WERI-Rb-1 (cell line): ENCODE measurements at regions not wholly inside any gene's neighbourhood (a gene's known extent, or its start where the extent isn't known, plus 50 kb on each side); places are given as distances from the start of the nearest gene placed in this dataset.
"Not testable (repeated sequence)": the region's sequence is repeated elsewhere in the genome, so short reads cannot be mapped to it uniquely, and the experiment has no call there.

Experiments used
- DNase-seq: peaks from one replicate; pipeline ENCODE4 v3.0.0-alpha.2; 2020
- H3K27ac ChIP-seq: fragments of 250-450 bp; sonication (Bioruptor Pico); 2 replicates; pipeline ENCODE4 v1.5.1; 2020; ENCODE audit warnings: mild to moderate bottlenecking, moderate library complexity
- H3K27me3 ChIP-seq: fragments of 250-450 bp; sonication (Bioruptor Pico); 2 replicates; pipeline ENCODE4 v1.5.1; 2021; ENCODE audit warnings: mild to moderate bottlenecking, low read depth, moderate library complexity; ENCODE audit not compliant: insufficient read depth, severe bottlenecking
- H3K36me3 ChIP-seq: fragments of 250-450 bp; sonication (Bioruptor Pico); 2 replicates; pipeline ENCODE4 v1.5.1; 2020; ENCODE audit warnings: mild to moderate bottlenecking, moderate library complexity
- H3K4me3 ChIP-seq: 2 replicates; pipeline ENCODE4 v1.5.1; 2011; ENCODE audit warnings: low read depth, mild to moderate bottlenecking, control low read depth, low read length
- H3K9me3 ChIP-seq: fragments of 250-450 bp; sonication (Bioruptor Pico); 2 replicates; pipeline ENCODE4 v1.5.1; 2021; ENCODE audit warnings: mild to moderate bottlenecking, moderate library complexity; ENCODE audit not compliant: severe bottlenecking
- CTCF ChIP-seq: IDR thresholded peaks from 2 replicates; pipeline ENCODE4 v1.5.1; 2011; ENCODE audit warnings: low read depth, mild to moderate bottlenecking, control low read depth, inconsistent platforms, low read length

GRCh38 chr14:59133709-59134108, 54.8 kb upstream of the DAAM1 start:
- no peaks in the 10 kb centered on the region for H3K27me3 ChIP-seq

GRCh38 chr14:59134307-59134706, 54.2 kb upstream of the DAAM1 start:
- no peaks in the 10 kb centered on the region for H3K27me3 ChIP-seq
- no peak for TF ChIP-seq CTCF
- H3K27ac ChIP-seq: no peak overlapping the region
- H3K9me3 ChIP-seq: no peaks in the 10 kb centered on the region
- DNase-seq: no peak
- no peaks in the 10 kb centered on the region for H3K36me3 ChIP-seq
- no peak overlapping the region for H3K4me3 ChIP-seq

More at GRCh38 chr14:59133709-59134108, 54.8 kb upstream of the DAAM1 start:
- no peak overlapping the region for H3K27ac ChIP-seq
- no peaks in the 10 kb centered on the region for H3K36me3 ChIP-seq
- DNase-seq: no peak
- no peaks in the 10 kb centered on the region for H3K9me3 ChIP-seq
- H3K4me3 ChIP-seq: no peak overlapping the region
- no peak for TF ChIP-seq CTCF

- Histone ChIP-seq H3K9me3 (no peaks in the 10 kb centered on the region), H3K36me3 (no peaks in the 10 kb centered on the region), H3K27ac (no peak overlapping the region), H3K27me3 (no peaks in the 10 kb centered on the region), H3K4me3 (no peak overlapping the region)
- no peak for DNase-seq
- no peak for TF ChIP-seq CTCF
Observed at GRCh38 chr14:59137256-59137655, 51.2 kb upstream of the DAAM1 start.

- DNase-seq, H3K27me3 ChIP-seq, H3K36me3 ChIP-seq, H3K9me3 ChIP-seq, H3K4me3 ChIP-seq: not testable (repeated sequence)
- H3K27ac ChIP-seq: peak overlapping the region; percentile 52
Observed at GRCh38 chr14:59138576-59138975, 49.9 kb upstream of the DAAM1 start.
